ENCODE measurements at regions not wholly inside any gene's neighbourhood (a gene's known extent, or its start where the extent isn't known, plus 50 kb on each side); places are given as distances from the start of the nearest gene placed in this dataset.

DNA sequence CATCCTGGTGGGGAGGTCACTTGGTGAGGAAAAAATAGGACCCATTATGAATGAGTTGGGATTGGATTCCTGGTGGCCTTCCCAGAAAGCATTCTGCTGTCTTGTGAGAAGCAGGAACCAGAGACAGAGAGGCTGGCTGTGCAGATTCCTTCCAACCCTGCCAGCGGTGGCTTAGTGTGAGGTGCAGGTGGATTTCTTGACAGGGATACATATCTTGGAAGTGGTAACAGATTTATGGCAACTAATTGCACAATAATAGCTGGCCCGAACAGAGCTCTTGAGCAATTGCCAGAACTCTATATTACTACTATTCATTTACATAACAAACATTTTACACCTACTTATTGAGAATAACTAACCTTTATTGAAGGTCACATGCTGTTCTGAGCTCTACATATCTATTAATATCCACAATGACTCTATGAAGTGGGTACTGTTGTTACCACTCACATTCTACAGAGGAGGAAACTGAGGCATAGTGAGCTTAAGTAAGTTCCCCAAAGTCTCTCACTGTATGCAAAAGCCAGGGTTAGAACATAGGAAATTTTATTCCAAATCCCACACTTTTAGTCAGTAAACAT, 173.9 kb upstream of the SERP2 start:
- DNase-seq (ENCODE audit: low read depth), result no peak
- TF ChIP-seq, protein P1, sequence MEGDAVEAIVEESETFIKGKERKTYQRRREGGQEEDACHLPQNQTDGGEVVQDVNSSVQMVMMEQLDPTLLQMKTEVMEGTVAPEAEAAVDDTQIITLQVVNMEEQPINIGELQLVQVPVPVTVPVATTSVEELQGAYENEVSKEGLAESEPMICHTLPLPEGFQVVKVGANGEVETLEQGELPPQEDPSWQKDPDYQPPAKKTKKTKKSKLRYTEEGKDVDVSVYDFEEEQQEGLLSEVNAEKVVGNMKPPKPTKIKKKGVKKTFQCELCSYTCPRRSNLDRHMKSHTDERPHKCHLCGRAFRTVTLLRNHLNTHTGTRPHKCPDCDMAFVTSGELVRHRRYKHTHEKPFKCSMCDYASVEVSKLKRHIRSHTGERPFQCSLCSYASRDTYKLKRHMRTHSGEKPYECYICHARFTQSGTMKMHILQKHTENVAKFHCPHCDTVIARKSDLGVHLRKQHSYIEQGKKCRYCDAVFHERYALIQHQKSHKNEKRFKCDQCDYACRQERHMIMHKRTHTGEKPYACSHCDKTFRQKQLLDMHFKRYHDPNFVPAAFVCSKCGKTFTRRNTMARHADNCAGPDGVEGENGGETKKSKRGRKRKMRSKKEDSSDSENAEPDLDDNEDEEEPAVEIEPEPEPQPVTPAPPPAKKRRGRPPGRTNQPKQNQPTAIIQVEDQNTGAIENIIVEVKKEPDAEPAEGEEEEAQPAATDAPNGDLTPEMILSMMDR (IDR thresholded peaks at IDR 0.05; ENCODE audit: low read length, missing control alignments), result no peak
- no peak overlapping the region for H3K4me3 ChIP-seq (replicated peaks; ENCODE audit: low read depth, low read length)

DNA sequence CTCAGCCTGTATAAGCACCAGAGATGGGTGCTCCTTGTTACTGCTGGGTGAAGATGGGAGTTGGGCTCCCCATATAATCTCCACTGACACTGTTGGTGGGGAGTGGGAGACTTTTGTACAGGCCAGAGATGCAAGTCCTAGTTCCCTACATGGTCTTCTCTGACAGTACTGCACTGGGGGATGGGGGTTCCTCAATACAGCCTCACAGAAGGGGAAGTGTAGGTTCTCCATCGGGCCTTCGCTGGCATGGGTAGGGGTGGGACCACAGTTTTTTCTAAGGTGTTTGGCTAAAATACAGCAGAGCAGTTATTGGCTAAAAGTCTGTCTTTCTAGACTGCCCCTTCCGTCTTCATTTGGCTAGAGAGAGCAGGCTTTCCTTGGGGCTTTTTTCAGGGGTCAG, 167.2 kb upstream of the SERP2 start:
- H3K4me3 ChIP-seq (replicated peaks; ENCODE audit: low read depth, low read length), result no peak overlapping the region
- DNase-seq (ENCODE audit: low read depth), result no peak
- TF ChIP-seq, protein P1 (IDR thresholded peaks at IDR 0.05; ENCODE audit: low read length, missing control alignments), result no peak

DNA sequence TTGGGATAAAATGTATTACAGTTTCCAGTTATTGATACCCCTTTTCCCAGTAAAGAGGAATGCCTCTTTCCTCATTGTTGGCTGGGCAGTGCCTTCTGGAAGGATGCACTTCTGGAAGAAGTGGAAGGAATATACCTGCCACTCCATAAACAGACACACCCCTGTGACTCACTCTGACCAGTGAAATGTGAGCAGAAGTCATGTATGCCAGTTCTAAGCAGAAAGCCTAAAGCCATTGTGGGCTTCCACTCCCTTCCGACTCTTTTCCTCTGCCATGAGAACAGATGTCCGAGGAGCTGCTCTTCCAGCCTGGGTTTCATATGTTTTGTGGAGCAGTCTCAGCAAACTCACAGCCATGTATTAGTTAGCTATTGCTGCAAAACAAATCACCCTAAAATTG, 166.1 kb upstream of the SERP2 start:
- TF ChIP-seq, protein P1 (IDR thresholded peaks at IDR 0.05; ENCODE audit: low read length, missing control alignments), result no peak
- no peak for DNase-seq (ENCODE audit: low read depth)
- H3K4me3 ChIP-seq (replicated peaks; ENCODE audit: low read depth, low read length), result no peak overlapping the region

DNA sequence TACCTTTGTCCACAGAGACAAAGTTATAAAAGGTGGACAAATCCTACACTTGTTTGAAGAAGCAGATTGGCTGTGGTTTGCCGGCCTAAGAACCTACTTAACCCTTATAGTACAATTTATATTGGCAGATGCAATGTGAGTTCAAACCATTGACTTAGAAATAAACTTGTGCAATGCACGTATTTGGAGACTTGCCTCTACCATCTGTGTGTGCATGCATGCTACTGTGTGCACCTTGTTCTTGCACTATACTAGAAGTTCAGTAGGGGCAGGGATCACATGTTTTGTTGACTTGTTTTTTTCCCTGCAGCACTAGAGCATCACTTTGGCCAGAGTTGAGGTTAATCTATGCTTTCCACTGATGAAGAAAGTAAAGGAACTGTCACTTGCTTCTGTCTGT, 163.1 kb upstream of the SERP2 start:
- H3K4me3 ChIP-seq (replicated peaks; ENCODE audit: low read depth, low read length), result no peak overlapping the region
- DNase-seq (ENCODE audit: low read depth), result no peak
- TF ChIP-seq, protein P1 (IDR thresholded peaks at IDR 0.05; ENCODE audit: low read length, missing control alignments), result no peak

DNA sequence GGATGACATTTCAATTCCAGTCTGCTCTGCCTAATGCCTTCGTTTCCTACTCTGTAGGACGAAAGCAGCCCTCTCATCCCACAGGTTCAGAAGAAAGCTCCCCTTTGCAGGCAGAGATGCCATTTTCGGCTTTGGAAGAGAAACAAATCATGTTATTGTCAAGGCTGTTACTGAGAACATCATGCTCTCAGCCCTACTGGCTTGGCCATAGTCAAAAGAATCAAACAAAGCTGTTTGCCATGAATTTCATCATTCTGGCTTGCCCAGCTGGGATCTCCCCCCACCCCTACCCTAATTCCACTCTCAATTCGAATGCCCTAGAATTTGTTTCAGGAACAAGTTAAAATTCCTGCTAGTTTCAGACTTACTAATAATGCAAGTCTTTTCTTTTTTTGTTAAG, 162.3 kb upstream of the SERP2 start:
- no peak for DNase-seq (ENCODE audit: low read depth)
- TF ChIP-seq, protein P1 (IDR thresholded peaks at IDR 0.05; ENCODE audit: low read length, missing control alignments), result no peak

DNA sequence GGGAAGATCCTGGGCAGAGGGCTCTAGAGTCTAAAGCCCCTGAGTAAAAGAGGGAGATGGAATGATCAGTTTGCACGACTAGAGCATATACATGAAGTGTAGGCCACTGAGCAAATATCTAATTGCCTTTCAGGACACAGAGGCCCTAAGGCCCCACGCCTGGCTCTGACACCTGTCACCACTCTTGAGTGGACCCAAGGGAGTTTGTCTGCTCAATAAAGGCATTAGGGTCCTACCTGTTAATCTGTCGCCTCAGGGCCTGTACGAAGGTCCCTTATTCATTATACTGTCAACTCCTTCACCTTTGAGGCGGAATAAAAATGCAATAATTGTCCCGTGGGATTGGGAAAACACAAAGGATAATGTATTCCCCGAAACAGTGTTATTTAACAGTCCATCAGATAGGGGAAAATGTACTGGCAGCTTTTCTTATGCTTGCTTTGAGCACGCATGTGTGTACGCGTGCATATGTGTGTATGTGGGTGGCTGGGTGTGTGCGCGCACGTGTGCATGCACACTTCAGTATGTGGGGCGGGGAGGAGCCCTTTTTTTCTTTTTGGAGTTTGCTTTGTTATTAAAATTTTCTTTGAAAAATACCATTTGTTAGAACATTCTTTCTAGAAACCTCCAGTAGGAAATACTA, 161.8 kb upstream of the SERP2 start:
- TF ChIP-seq, protein P1 (IDR thresholded peaks at IDR 0.05; ENCODE audit: low read length, missing control alignments), result no peak
- no peak for DNase-seq (ENCODE audit: low read depth)
- H3K4me3 ChIP-seq (replicated peaks; ENCODE audit: low read depth, low read length), result no peak overlapping the region

More for the DNA sequence above, 162.3 kb upstream of the SERP2 start:
- H3K4me3 ChIP-seq (replicated peaks; ENCODE audit: low read depth, low read length), result no peak overlapping the region
